Keratinocyte (primary cell): ENCODE measurements at regions not wholly inside any gene's neighbourhood (a gene's known extent, or its start where the extent isn't known, plus 50 kb on each side); places are given as distances from the start of the nearest gene placed in this dataset.

Experiments
- DNase-seq: peaks from one replicate; pipeline ENCODE4 v3.0.0-alpha.2; 2011; ENCODE audit warnings: low read depth, missing footprints, low spot score
- FAIRE-seq: peaks from 2 replicates; lab custom pipeline; 2011; peaks lifted over from hg19 to GRCh38; lab: Jason Lieb, UNC
- H2AFZ ChIP-seq: 2 replicates; pipeline ENCODE4 v1.6.0; 2012; ENCODE audit warnings: low read length, control low read depth, inconsistent platforms; ENCODE audit not compliant: control insufficient read depth
- H3K27ac ChIP-seq: 2 replicates; pipeline ENCODE4 v1.5.1; 2011; ENCODE audit warnings: low read length; ENCODE audit not compliant: control insufficient read depth, insufficient read depth
- H3K27me3 ChIP-seq: 3 replicates; pipeline ENCODE4 v1.6.0; 2011; ENCODE audit warnings: low read length; ENCODE audit not compliant: control insufficient read depth, insufficient read depth; ENCODE audit errors: extremely low read depth
- H3K36me3 ChIP-seq, 2 experiments: 2 replicates in 1 of 2; 3 replicates in 1 of 2; pipeline ENCODE4 v1.5.1; 2011; ENCODE audit warnings: low read length in 2 of 2, mild to moderate bottlenecking in 1 of 2; ENCODE audit not compliant: control insufficient read depth in 2 of 2, insufficient read depth in 2 of 2; ENCODE audit errors: extremely low read depth in 1 of 2
- H3K4me1 ChIP-seq: 3 replicates; pipeline ENCODE4 v1.5.1; 2011; ENCODE audit warnings: low read length; ENCODE audit not compliant: control insufficient read depth, insufficient read depth; ENCODE audit errors: extremely low read depth
- H3K4me2 ChIP-seq: 3 replicates; pipeline ENCODE4 v1.6.0; 2011; ENCODE audit warnings: low read depth, low read length; ENCODE audit not compliant: control insufficient read depth, insufficient read depth; ENCODE audit errors: extremely low read depth
- H3K4me3 ChIP-seq, 3 experiments: fragments of 200-600 bp in 1 of 3; sonication (generic) in 1 of 3; 2 replicates in 2 of 3; 3 replicates in 1 of 3; pipeline ENCODE4 v1.5.1; 2011 to 2016; ENCODE audit warnings: low read length in 3 of 3, mild to moderate bottlenecking in 3 of 3, control low read depth in 2 of 3, inconsistent platforms in 1 of 3, low read depth in 1 of 3, mixed read lengths in 1 of 3, mixed run types in 1 of 3, moderate library complexity in 1 of 3; ENCODE audit not compliant: control insufficient read depth in 2 of 3, insufficient read depth in 2 of 3; ENCODE audit errors: extremely low read depth in 1 of 3
- H3K79me2 ChIP-seq: 2 replicates; pipeline ENCODE4 v1.6.0; 2012; ENCODE audit warnings: low read length; ENCODE audit not compliant: control insufficient read depth, insufficient read depth
- H3K9ac ChIP-seq: 3 replicates; pipeline ENCODE4 v1.6.0; 2011; ENCODE audit warnings: low read length; ENCODE audit not compliant: control insufficient read depth, insufficient read depth; ENCODE audit errors: extremely low read depth
- H3K9me1 ChIP-seq: 3 replicates; pipeline ENCODE4 v1.6.0; 2011; ENCODE audit warnings: low read length; ENCODE audit not compliant: control insufficient read depth, insufficient read depth; ENCODE audit errors: extremely low read depth
- H3K9me3 ChIP-seq: 2 replicates; pipeline ENCODE4 v1.5.1; 2012; ENCODE audit warnings: low read depth, low read length; ENCODE audit not compliant: control insufficient read depth
- H4K20me1 ChIP-seq: 3 replicates; pipeline ENCODE4 v1.6.0; 2011; ENCODE audit warnings: low read length; ENCODE audit not compliant: control insufficient read depth, insufficient read depth; ENCODE audit errors: extremely low read depth
- EZH2 ChIP-seq: IDR thresholded peaks from one replicate; pipeline ENCODE4 v1.6.1; 2012; ENCODE audit warnings: inconsistent platforms, mild to moderate bottlenecking, low read length, moderate library complexity
- dilution Hi-C: fragments of 300-500 bp; cut with MboI; formaldehyde crosslinking; loops from one replicate; pipeline ENCODE4 v1.7.0; 2020; ENCODE audit warnings: low sequenced_read_pairs; ENCODE audit not compliant: extremely low pct_ligation_motif_present
- TF ChIP-seq, protein P1 (sequence below), 3 experiments: IDR thresholded peaks in 1 of 3; conservative IDR thresholded peaks in 1 of 3; optimal IDR thresholded peaks in 1 of 3; 2 replicates in 2 of 3; 3 replicates in 1 of 3; pipeline versions ENCODE3 to v1.5.1; 2011; ENCODE audit warnings: low read length in 3 of 3, mild to moderate bottlenecking in 3 of 3, moderate library complexity in 2 of 3, control low read depth in 1 of 3, inconsistent platforms in 1 of 3; ENCODE audit not compliant: insufficient read depth in 2 of 3; ENCODE audit errors: extremely low read depth in 1 of 3

GRCh38 chr18:60693426-60693825 is 320.9 kb upstream of the MC4R start:
- DNase-seq, result peak; percentile 54
- Histone ChIP-seq H3K9me1 (no peaks in the 10 kb centered on the region), H4K20me1 (no peaks in the 10 kb centered on the region), H3K27ac (peak overlapping the region; percentile 42), H3K9ac (no peak overlapping the region), H3K4me1 (peaks cover 8% of the 10 kb centered on the region), H3K79me2 (no peaks in the 10 kb centered on the region), H3K9me3 (no peaks in the 10 kb centered on the region), H2AFZ (peak overlapping the region; percentile 72), H3K4me3 (no peak overlapping the region), H3K36me3 (no peaks in the 10 kb centered on the region), H3K27me3 (no peaks in the 10 kb centered on the region), H3K4me2 (peak overlapping the region; percentile 41)
- no peak for TF ChIP-seq EZH2
- TF ChIP-seq, protein P1, sequence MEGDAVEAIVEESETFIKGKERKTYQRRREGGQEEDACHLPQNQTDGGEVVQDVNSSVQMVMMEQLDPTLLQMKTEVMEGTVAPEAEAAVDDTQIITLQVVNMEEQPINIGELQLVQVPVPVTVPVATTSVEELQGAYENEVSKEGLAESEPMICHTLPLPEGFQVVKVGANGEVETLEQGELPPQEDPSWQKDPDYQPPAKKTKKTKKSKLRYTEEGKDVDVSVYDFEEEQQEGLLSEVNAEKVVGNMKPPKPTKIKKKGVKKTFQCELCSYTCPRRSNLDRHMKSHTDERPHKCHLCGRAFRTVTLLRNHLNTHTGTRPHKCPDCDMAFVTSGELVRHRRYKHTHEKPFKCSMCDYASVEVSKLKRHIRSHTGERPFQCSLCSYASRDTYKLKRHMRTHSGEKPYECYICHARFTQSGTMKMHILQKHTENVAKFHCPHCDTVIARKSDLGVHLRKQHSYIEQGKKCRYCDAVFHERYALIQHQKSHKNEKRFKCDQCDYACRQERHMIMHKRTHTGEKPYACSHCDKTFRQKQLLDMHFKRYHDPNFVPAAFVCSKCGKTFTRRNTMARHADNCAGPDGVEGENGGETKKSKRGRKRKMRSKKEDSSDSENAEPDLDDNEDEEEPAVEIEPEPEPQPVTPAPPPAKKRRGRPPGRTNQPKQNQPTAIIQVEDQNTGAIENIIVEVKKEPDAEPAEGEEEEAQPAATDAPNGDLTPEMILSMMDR (optimal IDR thresholded peaks at IDR 0.05 in 1 of 3, IDR thresholded peaks at IDR 0.05 in 1 of 3, conservative IDR thresholded peaks at IDR 0.05 in 1 of 3; ENCODE audit: extremely low read depth in 1 of 3, insufficient read depth in 2 of 3, low read length in 3 of 3), result no peak
- dilution Hi-C loops, result no loop called here
- peak; percentile 90 for FAIRE-seq

DNA sequence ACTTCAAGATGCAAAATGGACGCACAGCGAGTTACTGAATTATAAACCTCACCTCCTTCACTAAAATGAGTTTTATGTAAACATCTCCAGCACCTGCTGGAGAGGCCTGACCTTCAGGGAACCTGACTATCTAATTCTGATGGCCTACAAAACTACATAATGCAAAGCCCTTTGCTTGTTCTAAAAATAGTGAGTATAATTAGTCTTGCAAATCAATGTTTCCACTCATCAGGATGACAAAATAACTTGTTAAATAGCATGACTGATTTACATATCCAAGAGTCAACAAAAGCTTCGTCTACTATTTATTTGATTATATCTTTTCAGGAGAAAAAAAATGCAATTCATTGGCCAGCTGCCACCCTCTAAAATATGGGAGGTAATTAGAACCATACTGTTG is 326.3 kb upstream of the MC4R start:
- dilution Hi-C loops, result no loop called here
- no peak for TF ChIP-seq EZH2
- TF ChIP-seq, protein P1 (optimal IDR thresholded peaks at IDR 0.05 in 1 of 3, IDR thresholded peaks at IDR 0.05 in 1 of 3, conservative IDR thresholded peaks at IDR 0.05 in 1 of 3; ENCODE audit: extremely low read depth in 1 of 3, insufficient read depth in 2 of 3, low read length in 3 of 3), result no peak
- H4K20me1 ChIP-seq, result no peaks in the 10 kb centered on the region
- H3K4me1 ChIP-seq, result no peaks in the 10 kb centered on the region
- H3K9me1 ChIP-seq, result no peaks in the 10 kb centered on the region
- no peaks in the 10 kb centered on the region for H3K36me3 ChIP-seq
- H3K79me2 ChIP-seq, result no peaks in the 10 kb centered on the region
- FAIRE-seq, result no peak
- H3K4me3 ChIP-seq, result no peak overlapping the region
- DNase-seq, result no peak
- H3K9ac ChIP-seq, result no peak overlapping the region
- H3K9me3 ChIP-seq, result no peaks in the 10 kb centered on the region
- H3K27ac ChIP-seq, result no peak overlapping the region
- no peaks in the 10 kb centered on the region for H3K27me3 ChIP-seq
- H3K4me2 ChIP-seq, result no peak overlapping the region
- H2AFZ ChIP-seq, result no peak overlapping the region
